KBM-7 (cell line): ENCODE measurements at regions not wholly inside any gene's neighbourhood (a gene's known extent, or its start where the extent isn't known, plus 50 kb on each side); places are given as distances from the start of the nearest gene placed in this dataset.

Experiments used
- DNase-seq: peaks from one replicate; pipeline ENCODE4 v3.0.0-alpha.2; 2015
- in situ Hi-C: fragments of 300-500 bp; cut with MboI; formaldehyde crosslinking; loops from 2 replicates; pipeline ENCODE4 v1.14.3; 2020; ENCODE audit warnings: low sequenced_read_pairs, low pct_unique_long_range_greater_than_20kb, mixed read lengths

DNA sequence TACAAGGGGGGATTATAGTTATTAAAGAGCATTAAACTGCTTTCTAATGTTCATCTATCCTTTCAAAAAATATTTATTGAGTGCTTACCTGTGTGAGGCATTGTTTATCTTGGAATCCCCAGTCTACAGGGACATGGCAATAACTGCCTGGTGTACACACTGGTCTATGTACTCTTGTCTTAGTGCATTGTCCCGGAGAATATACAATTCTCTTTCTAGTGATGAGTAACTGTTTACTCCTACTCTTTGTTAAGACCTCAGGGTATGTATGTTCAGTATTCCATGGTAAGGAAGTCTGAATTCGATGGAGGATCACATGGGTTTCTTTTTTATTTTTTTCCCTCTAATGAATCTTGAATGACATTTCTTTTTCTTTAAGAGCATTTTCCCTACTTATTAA, 772.4 kb upstream of the NR2F2 start:
- DNase-seq, result no peak
- in situ Hi-C loops, result no loop called here

- DNase-seq, result no peak
- in situ Hi-C loops, result no loop called here
Measured at GRCh38 chr15:95558916-95559315, 771.6 kb upstream of the NR2F2 start.

GRCh38 chr15:95559875-95560394, 770.6 kb upstream of the NR2F2 start:
- in situ Hi-C loops, result no loop called here
- no peak for DNase-seq

- no peak for DNase-seq
- in situ Hi-C loops, result no loop called here
Measured at GRCh38 chr15:95561463-95561862, 769.0 kb upstream of the NR2F2 start.

GRCh38 chr15:95563634-95564033, 766.9 kb upstream of the NR2F2 start:
- in situ Hi-C loops, result no loop called here
- DNase-seq, result no peak

- no peak for DNase-seq
- in situ Hi-C loops, result no loop called here
Measured at GRCh38 chr15:95565016-95565600, 765.4 kb upstream of the NR2F2 start.

GRCh38 chr15:95565690-95566089, 764.8 kb upstream of the NR2F2 start:
- in situ Hi-C loops, result no loop called here
- DNase-seq, result no peak

- in situ Hi-C loops, result no loop called here
- DNase-seq, result no peak
Measured at GRCh38 chr15:95567686-95568085, 762.8 kb upstream of the NR2F2 start.

DNA sequence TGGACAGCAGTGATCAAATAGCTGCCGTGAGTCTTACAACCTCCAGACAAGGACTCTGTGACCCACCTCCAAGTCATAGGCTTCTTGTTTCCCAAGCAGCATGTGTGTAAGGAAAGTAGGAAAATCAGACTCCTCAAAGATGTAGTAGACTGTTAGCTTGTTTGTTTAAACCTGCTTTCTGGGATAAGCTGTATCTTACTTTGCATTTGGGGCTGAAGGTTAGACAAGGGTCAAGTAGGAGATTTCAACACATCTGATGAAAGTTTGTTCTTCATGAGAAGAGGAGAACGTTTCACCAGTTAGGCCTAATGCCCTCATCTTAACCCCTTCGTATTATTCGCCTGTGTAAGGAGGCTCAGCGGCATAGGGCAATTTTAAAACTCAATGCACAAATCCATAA, 756.4 kb upstream of the NR2F2 start:
- in situ Hi-C loops, result no loop called here
- DNase-seq, result no peak

DNA sequence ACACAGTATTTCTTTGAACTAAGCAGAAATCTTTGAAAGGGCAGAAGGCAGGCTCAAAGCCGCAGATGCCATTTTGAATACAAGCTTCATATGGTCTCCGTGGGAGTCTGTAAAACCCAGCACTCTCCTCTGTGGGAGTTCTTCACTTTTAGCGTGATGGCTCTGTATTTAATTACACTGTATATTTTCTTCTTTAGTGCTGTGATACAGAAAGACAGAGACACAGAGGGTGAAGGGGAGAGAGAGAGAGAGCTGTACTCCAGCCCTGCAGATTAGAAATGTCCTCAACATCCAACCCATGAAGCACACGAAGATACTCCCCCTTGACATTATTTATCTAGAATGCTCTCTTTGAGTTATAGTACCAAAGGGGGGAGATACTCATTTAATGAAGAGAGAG, 752.6 kb upstream of the NR2F2 start:
- DNase-seq, result no peak
- in situ Hi-C loops, result no loop called here

GRCh38 chr15:95580121-95580520, 750.4 kb upstream of the NR2F2 start:
- in situ Hi-C loops, result no loop called here
- no peak for DNase-seq

GRCh38 chr15:95581595-95581994, 748.9 kb upstream of the NR2F2 start:
- in situ Hi-C loops, result no loop called here
- DNase-seq, result no peak

DNA sequence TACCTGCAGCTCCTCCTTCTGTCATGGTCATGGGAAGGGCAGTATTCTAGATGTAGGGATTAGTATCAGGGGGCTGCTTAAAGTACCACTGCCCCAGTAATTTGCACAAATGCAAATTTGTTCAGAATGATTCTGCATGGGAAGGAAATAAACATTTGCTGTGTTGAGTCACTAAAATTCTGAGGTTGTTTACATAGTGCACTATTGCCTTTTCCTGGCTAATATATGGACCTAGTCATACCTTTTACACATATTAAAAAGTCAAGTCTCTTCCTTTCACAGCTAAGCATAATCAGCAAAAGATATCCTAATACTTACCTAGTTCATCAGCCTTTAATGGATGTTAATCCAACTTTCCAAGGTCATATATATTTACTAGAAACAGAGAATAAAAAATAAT, 746.4 kb upstream of the NR2F2 start:
- in situ Hi-C loops, result no loop called here
- no peak for DNase-seq

- in situ Hi-C loops, result no loop called here
- DNase-seq, result no peak
Measured at GRCh38 chr15:95588056-95588455, 742.4 kb upstream of the NR2F2 start.

GRCh38 chr15:95590533-95591044, 739.9 kb upstream of the NR2F2 start:
- in situ Hi-C loops, result no loop called here
- DNase-seq, result no peak

GRCh38 chr15:95591270-95591669, 739.2 kb upstream of the NR2F2 start:
- in situ Hi-C loops, result no loop called here
- no peak for DNase-seq

DNA sequence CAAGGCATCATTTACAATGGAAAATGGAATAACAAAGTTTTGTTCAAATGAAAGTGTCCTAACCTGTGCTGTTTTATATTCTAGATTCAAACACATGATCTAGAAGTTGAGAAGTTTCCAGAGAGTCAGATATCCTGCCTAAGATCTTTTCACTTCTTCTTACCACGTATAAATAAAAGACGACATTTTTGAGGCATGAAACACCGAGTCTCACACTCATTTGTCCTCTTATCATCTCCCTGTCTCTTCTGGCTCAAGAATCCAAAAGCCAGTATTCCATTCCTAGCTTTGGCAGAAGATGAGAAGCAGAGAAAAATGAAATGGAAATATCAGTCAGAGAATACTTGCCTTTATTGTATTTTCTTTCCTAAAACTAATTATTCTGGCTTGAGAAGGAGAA, 738.6 kb upstream of the NR2F2 start:
- no peak for DNase-seq
- in situ Hi-C loops, result no loop called here

DNA sequence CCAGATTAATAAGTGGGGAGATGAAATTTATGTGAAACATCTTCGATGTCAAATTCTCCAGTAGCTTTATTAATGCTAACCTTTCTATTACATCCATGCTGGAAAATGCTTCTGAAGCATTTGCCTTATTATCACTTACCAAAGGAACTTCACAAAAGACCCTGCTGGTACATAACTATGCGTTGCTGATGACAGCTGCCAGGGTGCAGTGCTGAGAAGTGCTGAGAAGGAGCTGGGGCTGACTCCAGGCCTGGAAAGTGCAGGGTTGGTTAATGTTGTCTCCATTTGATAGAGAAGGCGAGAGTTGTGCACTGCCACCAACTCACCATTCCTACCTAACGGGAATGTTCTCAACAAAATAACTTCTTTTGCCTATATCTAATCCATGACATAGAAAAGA, 736.0 kb upstream of the NR2F2 start:
- in situ Hi-C loops, result no loop called here
- DNase-seq, result no peak

- DNase-seq, result no peak
- in situ Hi-C loops, result no loop called here
Measured at GRCh38 chr15:95595759-95596158, 734.7 kb upstream of the NR2F2 start.

DNA sequence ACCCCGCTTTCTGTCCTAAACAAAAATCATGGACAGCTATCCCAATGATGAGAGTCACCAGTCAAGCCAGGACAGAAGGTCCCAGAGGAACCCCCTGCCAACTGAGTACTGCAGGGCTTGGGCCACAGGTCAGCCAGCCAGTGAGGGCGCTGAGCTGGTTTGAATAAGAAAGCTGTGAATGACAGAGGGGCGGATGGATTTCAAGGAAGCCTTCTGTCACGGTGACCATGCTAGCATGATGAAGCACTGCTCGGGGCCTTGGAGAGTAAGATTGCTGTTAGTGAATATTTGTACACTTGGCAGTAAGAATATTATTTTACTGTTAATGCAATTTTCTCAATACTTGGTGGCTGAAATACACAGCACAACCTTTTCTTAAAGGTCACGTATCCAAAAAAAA, 734.0 kb upstream of the NR2F2 start:
- in situ Hi-C loops, result no loop called here
- DNase-seq, result no peak

DNA sequence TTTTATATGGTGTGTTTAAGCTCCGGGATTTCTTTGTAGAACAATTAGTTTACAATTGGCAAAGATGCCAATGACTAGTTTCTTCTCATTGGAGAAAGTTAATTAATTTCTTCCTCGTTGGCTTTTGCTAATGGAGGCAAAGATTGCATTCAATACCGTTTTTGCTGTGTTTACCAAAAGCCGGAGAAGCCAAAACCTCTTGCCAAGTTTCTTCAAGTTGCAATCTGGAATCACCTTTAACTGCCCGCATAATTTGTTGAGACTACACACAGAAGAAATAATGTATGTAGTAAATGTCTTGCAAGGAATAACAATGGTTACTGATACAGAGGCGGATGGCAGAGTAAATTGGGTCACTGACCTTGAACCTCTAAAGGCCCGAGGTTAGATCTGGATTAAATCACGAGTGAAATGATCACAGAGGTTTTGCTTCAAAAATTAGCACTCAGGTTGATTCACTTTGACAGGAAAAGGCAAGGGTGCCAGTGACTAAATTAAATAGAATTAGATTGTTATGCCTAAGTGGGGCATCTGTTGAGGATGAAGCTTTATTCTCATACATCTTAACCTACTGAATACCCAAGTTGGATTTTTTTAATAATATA, 732.1 kb upstream of the NR2F2 start:
- in situ Hi-C loops, result no loop called here

More for the DNA sequence above, 732.1 kb upstream of the NR2F2 start:
- DNase-seq, result no peak
